RWPE2 (cell line): ENCODE measurements at regions not wholly inside any gene's neighbourhood (a gene's known extent, or its start where the extent isn't known, plus 50 kb on each side); places are given as distances from the start of the nearest gene placed in this dataset.

Source experiments
- ATAC-seq: fragments of 200-7000 bp; cut with Tn5 transposase; 3 replicates; pipeline ENCODE4 v1.9.1; 2021; ENCODE audit warnings: low read depth
- DNase-seq: peaks from one replicate; pipeline ENCODE4 v3.0.0-alpha.2; 2020; ENCODE audit warnings: low spot score
- H3K27ac ChIP-seq: fragments of 450-650 bp; 2 replicates; pipeline ENCODE4 v1.5.1; 2017; ENCODE audit warnings: mild to moderate bottlenecking; ENCODE audit not compliant: poor library complexity, severe bottlenecking
- H3K27me3 ChIP-seq: fragments of 250-450 bp; sonication (Bioruptor Pico); 2 replicates; pipeline ENCODE4 v1.5.1; 2021; ENCODE audit warnings: mild to moderate bottlenecking, moderate library complexity; ENCODE audit not compliant: insufficient read depth, poor library complexity, severe bottlenecking
- H3K36me3 ChIP-seq: fragments of 250-450 bp; sonication (Bioruptor Pico); 2 replicates; pipeline ENCODE4 v1.5.1; 2020; ENCODE audit warnings: low read depth, mild to moderate bottlenecking, moderate library complexity
- H3K4me1 ChIP-seq: fragments of 250-450 bp; sonication (Bioruptor Pico); 2 replicates; pipeline ENCODE4 v1.5.1; 2021; ENCODE audit warnings: mild to moderate bottlenecking, moderate library complexity; ENCODE audit not compliant: insufficient read depth, poor library complexity, severe bottlenecking
- H3K4me3 ChIP-seq: fragments of 250-450 bp; sonication (Bioruptor Pico); 2 replicates; pipeline ENCODE4 v1.5.1; 2021; ENCODE audit warnings: mild to moderate bottlenecking, moderate library complexity; ENCODE audit not compliant: severe bottlenecking
- H3K9me3 ChIP-seq: fragments of 250-450 bp; sonication (Bioruptor Pico); 2 replicates; pipeline ENCODE4 v1.5.1; 2021; ENCODE audit warnings: mild to moderate bottlenecking, moderate library complexity; ENCODE audit not compliant: severe bottlenecking
- TF ChIP-seq, protein P1 (sequence below): fragments of 450-650 bp; IDR thresholded peaks from one replicate; pipeline ENCODE4 v1.5.1; 2017; ENCODE audit warnings: mild to moderate bottlenecking, moderate library complexity; ENCODE audit not compliant: poor library complexity, severe bottlenecking

DNA sequence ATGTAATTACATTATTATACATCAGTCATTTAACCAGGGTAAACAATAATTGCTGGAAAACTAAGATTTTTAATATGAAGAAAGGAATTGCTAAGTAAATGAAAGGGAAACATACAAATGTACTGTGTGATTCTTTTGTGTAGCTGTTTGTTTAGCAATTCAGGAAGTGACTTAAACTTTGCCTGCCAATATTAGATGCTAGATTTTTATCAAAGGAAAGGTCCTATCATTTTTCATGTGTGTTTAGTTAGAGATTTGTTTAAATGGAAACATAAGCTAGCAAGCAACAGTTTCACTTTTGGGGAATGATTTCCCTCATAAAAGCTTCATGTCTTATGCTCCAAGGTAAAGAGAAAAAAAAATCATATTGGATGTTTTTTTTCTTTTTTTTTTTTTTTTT lies 95.1 kb upstream of the LIMCH1 start:
- no peaks in the 10 kb centered on the region for H3K9me3 ChIP-seq
- H3K27ac ChIP-seq, result peak overlapping the region; percentile 10
- no peaks in the 10 kb centered on the region for H3K27me3 ChIP-seq
- DNase-seq, result no peak
- no peak overlapping the region for H3K4me3 ChIP-seq
- TF ChIP-seq, protein P1, sequence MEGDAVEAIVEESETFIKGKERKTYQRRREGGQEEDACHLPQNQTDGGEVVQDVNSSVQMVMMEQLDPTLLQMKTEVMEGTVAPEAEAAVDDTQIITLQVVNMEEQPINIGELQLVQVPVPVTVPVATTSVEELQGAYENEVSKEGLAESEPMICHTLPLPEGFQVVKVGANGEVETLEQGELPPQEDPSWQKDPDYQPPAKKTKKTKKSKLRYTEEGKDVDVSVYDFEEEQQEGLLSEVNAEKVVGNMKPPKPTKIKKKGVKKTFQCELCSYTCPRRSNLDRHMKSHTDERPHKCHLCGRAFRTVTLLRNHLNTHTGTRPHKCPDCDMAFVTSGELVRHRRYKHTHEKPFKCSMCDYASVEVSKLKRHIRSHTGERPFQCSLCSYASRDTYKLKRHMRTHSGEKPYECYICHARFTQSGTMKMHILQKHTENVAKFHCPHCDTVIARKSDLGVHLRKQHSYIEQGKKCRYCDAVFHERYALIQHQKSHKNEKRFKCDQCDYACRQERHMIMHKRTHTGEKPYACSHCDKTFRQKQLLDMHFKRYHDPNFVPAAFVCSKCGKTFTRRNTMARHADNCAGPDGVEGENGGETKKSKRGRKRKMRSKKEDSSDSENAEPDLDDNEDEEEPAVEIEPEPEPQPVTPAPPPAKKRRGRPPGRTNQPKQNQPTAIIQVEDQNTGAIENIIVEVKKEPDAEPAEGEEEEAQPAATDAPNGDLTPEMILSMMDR, result no peak
- no peak; the same call in 2 of the 3 replicates for ATAC-seq
- H3K36me3 ChIP-seq, result no peaks in the 10 kb centered on the region
- H3K4me1 ChIP-seq, result peaks cover 17% of the 10 kb centered on the region

DNA sequence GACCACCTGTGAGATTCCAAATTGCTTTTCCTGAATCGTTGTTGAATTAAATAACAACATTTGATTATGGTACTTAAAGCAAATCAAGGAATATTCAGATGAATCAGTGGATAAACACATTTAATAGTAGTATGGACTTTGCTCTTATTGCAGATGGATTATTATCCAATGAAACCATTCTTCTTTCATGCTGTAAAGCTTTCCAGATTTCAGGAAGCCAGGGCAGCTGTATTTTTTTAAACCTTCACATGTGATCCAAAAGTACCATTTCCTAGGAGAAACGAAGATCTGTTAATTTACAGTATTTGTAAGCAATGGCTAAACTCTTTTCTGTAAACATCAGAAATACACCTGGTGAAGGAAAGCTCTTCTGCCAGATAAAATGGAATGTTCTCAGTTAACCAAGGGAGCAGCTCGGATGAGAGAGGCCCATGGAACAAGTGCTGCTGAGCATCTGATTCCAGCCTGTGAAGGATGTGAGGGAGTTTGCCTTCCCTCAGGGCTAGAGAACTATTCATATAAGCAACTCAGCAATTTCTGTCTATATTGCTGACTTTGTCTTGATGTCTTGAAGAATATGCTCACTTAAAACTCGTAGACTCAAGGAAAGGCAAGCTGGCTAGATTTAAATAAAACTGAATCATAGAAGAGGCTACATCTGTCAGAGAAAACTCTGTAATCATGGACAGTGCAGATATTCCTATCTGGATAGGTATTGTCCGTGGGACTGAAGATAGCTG lies 94.4 kb upstream of the LIMCH1 start:
- Histone ChIP-seq H3K27ac (no peak overlapping the region), H3K4me1 (peaks cover 13% of the 10 kb centered on the region), H3K27me3 (no peaks in the 10 kb centered on the region), H3K36me3 (no peaks in the 10 kb centered on the region; the same call in 1 of the 2 replicates), H3K4me3 (no peak overlapping the region), H3K9me3 (no peaks in the 10 kb centered on the region)
- DNase-seq (no peak), ATAC-seq (no peak)
- TF ChIP-seq, protein P1, result no peak

DNA sequence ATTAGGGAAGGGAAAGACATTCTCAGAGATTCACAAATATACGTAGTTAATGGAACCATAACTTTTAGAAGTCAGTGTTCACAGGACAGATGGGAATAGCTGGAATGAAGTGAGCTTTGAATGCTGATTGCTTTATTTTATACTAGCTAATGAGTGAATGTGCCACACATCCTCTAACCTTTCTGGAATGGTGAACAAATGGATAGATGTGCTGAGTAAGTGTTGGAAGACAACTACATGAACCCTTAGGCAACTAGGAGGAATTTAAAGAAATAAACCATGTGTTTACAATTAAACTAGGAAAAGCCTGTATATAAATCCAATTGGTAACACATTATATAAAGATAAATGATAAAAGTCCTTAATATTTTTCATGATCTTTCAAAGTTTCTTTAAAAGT lies 91.6 kb upstream of the LIMCH1 start:
- no peak for DNase-seq
- no peak overlapping the region for H3K4me3 ChIP-seq
- no peak for ATAC-seq
- H3K27ac ChIP-seq, result no peak overlapping the region
- H3K27me3 ChIP-seq, result no peaks in the 10 kb centered on the region
- no peaks in the 10 kb centered on the region for H3K9me3 ChIP-seq
- H3K36me3 ChIP-seq, result no peaks in the 10 kb centered on the region; the same call in 1 of the 2 replicates
- TF ChIP-seq, protein P1, result no peak
- peaks cover 11% of the 10 kb centered on the region for H3K4me1 ChIP-seq

DNA sequence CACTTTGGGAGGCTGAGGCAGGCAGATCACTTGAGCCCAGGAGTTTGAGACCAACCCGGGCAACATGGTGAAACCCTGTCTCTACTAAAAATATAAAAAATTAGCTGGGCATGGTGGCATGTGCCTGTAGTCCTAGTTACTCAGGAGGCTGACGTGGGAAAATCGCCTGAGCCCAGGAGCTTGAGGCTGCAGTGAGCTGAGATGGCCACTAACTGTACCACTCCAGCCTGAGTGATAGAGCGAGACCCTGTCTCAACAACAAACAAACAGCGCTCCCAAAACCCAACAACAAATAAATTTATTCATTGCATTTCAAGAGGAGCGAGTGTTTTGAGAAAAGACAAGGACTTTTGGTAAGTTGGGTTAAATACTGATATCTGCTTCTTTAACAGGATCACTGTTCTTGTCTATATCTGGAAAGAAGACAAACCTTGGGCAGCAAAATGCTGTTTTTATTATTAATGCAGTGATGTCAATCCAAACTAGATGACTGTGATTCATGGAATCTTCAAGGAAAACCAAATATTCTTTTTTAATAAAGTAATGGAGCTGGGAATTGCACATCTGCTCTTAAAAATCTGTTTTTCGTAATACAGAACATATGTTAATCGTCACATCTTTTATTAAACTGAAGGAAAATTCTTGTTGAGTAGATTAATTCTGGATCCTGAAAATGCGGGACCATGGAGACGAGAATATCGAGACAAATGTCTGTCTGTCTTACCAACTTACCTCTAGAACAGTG lies 90.8 kb upstream of the LIMCH1 start:
- H3K36me3 ChIP-seq, result peaks cover 3% of the 10 kb centered on the region; the same call in 1 of the 2 replicates
- peaks cover 11% of the 10 kb centered on the region for H3K4me1 ChIP-seq
- H3K9me3 ChIP-seq, result no peaks in the 10 kb centered on the region
- no peak for ATAC-seq
- H3K4me3 ChIP-seq, result no peak overlapping the region
- TF ChIP-seq, protein P1, result no peak
- no peak for DNase-seq
- H3K27ac ChIP-seq, result no peak overlapping the region
- no peaks in the 10 kb centered on the region for H3K27me3 ChIP-seq

DNA sequence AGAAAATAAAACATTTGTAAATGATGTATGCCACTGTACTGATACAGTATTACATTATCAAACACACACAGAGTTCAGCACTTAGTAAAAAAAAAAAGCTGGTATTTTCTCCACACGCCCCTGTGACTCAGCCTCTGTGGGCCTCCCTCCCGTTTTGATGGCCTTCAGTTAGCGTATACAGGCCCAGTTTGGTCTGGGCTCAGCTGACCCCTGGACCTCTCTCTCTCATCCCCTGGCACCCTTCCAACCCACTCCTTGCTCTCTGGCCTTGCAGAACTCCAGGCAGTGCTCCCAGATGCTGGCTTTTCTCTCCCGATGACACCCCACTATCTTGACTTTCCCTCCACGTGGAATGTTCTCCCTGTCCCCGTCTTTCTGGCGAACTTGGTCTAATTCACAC lies 89.0 kb upstream of the LIMCH1 start:
- peak; percentile 73 for ATAC-seq

More for the DNA sequence above, 89.0 kb upstream of the LIMCH1 start:
- Histone ChIP-seq H3K4me3 (no peak overlapping the region), H3K27me3 (no peaks in the 10 kb centered on the region), H3K4me1 (peaks cover 7% of the 10 kb centered on the region), H3K9me3 (no peaks in the 10 kb centered on the region), H3K36me3 (peaks cover 3% of the 10 kb centered on the region; the same call in 1 of the 2 replicates), H3K27ac (no peak overlapping the region)
- no peak for DNase-seq
- TF ChIP-seq, protein P1, result no peak
